GM21529 (cell line): ENCODE measurements at regions not wholly inside any gene's neighbourhood (a gene's known extent, or its start where the extent isn't known, plus 50 kb on each side); places are given as distances from the start of the nearest gene placed in this dataset.

Source experiments
- ATAC-seq: cut with Tn5 transposase; IDR thresholded peaks from one replicate; pipeline ENCODE4 v1.9.1; 2021; ENCODE audit not compliant: unreplicated experiment

DNA sequence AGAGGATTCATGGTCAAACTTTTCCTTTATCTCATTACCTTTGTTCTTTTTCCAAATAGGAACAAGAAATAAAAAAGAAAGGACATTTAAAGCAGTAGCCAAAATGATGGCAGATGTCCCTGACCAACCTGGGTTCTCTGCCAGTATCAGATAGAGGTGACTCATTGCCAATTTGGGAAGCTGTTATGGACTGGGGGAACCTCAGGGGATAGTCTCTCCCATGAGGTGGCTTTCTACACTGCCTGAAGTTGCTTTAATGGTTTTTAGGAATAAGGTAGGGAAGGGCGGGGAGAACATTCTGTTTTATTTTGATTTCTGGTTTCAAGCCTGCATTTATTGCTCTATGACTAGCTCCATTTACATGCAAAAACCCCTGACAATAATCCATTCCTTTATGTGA is 457.9 kb upstream of the TPK1 start:
- no peak for ATAC-seq

- ATAC-seq, result no peak
These were observed 457.4 kb upstream of the TPK1 start for GRCh38 chr7:145293228-145293701.

GRCh38 chr7:145289384-145289783 is 453.5 kb upstream of the TPK1 start:
- ATAC-seq, result no peak

DNA sequence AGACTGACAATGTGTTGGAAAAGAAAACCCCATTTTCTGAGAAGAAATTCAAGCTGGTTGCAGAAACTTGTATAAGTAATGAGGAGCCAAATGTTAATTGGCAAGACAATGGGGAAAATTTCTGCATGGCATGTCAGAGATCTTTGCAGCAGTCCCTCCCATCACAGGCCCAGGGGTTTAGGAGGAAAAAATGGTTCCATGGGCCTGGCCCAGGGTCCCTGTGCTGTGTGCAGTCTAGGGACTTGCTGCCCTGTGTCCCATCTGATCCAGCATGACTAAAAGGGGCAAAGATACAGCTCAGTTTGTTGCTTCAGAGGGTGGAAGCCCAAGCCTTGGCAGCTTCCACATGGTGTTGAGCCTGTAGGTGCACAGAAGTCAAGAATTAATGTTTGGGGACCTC is 440.3 kb upstream of the TPK1 start:
- ATAC-seq, result no peak

GRCh38 chr7:145269418-145270161 is 433.7 kb upstream of the TPK1 start:
- ATAC-seq, result no peak

DNA sequence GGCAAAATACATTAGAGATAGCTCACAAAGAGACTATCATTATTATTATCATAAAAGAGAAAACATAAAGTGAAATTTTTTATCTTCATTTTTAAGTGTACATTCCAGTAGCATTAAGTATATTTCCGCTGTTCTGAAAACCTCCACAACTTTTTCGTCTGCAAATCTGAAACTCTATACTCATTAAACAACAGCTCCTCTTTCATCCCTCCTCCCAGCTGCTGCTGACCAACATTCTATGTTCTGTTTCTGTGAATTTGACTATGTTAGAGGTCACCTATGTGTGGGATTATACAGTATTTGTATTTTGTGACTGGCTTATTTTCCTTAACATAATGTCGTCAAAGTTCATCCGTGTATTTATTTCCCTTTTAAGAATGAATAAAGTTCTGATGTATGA is 429.3 kb upstream of the TPK1 start:
- no peak for ATAC-seq

DNA sequence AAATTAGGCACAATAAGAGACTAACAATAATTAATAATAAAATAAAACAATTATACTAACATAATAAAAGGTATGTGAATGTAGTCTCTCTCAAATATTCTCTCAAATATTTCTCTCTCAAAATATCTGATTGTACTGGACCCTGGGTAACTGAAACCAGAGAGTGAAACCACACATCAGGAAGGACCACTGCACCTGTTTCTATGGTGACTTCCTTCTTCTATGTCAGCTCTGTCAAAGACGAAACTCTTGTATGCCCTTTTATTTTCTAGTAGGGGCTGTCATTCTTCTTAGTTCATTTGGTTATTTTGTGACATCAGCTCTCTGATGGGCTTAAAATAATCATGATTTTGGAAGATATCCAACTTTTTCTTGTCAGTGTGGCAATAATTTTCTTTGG is 428.0 kb upstream of the TPK1 start:
- ATAC-seq, result peak; percentile 78

DNA sequence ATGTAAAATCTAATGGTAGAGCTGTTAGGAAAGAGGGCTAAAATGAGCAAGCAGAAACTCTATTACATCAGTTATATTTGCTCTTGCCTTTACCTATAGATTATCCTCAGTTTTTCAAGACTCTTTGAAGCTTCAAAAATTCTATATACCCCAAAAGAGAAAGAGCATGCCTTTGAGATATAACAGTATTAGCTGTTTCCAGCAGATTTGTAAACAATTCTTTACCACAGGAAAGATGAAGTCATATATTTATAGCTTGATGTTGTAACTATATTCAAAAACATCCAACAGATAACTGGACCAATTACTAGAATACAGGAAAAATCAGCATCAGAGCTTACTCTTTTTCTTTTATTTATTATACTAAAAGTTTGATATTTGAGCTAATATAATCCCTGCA is 416.2 kb upstream of the TPK1 start:
- no peak for ATAC-seq

DNA sequence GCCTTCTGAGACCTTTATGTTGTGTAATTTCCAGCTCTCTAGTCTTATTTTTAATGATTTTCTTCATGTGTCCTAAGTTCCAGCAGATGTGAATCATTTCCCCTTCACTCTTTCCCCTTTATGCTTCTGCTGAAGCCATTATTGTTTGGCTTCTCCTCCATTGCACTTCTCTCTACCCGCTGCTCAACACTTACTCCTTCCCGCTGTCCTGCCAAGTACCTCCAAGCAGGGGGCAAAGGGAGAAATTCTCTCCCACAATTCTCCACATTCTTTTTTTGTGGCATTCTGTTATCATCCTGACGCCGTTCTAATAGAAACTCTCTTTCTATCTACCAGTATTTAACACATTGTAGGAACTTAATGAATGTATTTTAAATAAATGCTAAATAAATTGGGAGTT is 388.9 kb upstream of the TPK1 start:
- no peak for ATAC-seq

GRCh38 chr7:145219461-145219860 is 383.6 kb upstream of the TPK1 start:
- no peak for ATAC-seq

- no peak for ATAC-seq
These were observed 381.0 kb upstream of the TPK1 start for GRCh38 chr7:145216866-145217265.

- ATAC-seq, result no peak
These were observed 376.2 kb upstream of the TPK1 start for GRCh38 chr7:145212050-145212449.

DNA sequence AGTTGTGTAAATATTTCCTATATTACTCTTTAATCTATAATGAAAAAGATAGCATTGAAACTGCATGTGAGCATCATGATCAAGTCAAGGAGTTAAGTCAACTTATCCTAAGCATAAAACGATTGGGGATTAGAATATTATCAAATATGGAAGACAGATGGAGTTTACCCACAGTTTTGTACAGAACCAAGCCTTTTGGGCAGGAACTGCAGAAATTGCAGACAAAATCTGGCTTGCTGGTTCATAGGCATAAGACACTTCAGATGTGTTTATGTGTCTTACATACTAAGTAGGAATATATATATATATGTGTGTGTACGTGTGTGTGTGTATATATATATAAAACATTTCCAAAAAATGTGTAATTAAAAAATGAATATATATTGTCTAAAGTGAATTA is 375.4 kb upstream of the TPK1 start:
- no peak for ATAC-seq

- no peak for ATAC-seq
These were observed 358.1 kb upstream of the TPK1 start for GRCh38 chr7:145193951-145194350.

DNA sequence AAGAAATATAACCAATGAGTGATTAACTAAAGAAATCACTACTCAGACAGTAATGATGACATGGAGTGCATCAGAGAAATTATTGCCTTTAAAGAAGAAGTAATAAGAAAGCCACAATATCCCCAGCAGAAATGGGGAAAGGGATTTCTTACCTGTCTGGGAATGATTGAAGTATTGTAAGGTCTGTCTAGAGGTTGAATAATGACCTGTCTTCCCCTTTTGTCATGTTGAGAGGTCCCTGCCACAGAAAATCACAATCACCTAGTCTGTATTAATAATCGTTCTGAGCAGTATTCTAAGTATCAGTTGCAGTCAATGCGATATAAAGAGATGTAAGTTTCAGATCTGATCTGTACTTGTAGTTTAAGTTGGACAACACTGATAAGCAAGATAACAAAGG is 349.1 kb upstream of the TPK1 start:
- ATAC-seq, result no peak

DNA sequence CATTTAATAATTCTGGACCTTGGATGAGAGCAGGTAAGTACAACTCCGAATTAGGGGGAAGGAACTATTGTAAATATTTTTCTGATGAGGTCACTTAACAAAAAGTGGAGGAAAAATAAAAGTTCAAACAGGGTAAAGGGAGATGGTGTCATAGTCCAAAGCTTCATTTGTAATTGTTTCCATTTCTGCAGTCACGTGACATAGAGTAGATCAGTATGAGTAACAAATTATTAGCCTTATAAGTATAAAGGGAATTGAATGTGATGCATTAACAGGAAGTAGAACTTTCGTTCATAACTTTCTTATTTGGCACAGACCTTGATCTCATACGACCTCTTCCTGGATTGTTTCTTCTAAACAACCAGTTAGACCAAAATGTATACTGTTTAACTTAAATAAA is 347.2 kb upstream of the TPK1 start:
- ATAC-seq, result no peak

GRCh38 chr7:145175366-145175765 is 339.5 kb upstream of the TPK1 start:
- no peak for ATAC-seq

GRCh38 chr7:145169908-145170307 is 334.1 kb upstream of the TPK1 start:
- no peak for ATAC-seq

DNA sequence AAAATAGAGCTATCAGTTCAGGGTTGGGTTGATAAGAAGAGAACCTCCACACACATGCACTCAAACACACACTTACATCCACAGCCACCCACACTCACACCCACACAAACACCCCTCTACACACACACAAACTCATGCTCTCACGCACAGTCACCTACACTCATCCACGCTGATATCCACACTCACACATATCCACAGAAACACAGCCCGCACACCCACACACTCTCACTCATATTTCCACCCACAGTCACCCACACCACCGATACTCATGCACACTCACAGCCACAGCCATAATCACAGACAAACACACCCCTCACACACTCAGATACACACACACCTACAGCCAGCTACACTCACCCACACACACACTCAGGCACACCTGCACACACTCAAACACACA is 333.0 kb upstream of the TPK1 start:
- no peak for ATAC-seq

DNA sequence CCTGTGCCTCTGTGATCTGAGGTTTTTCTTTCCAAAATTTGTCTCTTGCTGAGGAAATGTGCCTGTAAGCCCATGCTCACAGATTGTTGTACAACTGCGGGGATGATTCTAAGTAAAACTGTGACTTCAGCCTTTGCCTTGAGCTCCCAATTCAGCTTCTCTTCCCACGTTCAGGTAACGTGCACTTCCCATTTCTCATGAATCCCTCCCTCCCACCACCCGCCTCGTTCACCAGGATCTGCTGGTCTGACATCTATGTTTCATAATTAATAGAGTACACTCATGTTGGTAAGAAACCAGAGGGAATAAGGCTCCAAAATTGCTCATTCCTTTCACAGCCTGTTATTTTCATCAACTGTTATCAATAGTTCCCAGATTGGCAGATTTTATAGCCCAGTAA is 332.6 kb upstream of the TPK1 start:
- ATAC-seq, result no peak

- ATAC-seq, result no peak
These were observed 321.0 kb upstream of the TPK1 start for GRCh38 chr7:145156834-145157233.

DNA sequence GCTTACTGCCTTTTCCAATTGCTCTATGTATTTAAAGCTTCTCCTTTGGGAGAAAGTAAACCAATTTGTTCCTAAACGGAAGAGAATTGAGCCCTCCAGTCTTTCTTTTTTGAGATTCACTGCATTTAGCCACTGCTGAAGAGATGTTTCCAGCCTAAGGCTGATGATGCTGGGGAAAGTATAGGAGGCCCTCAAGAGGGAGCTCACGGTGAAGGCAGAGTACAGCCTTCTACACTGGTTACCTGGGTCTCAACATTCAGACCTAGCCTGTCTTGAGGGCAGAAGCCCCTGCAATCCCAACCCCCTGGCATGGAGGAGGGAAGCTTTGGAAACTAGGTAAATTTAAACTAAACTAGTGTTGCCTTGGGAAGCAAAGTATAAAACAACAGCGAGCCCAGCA is 316.7 kb upstream of the TPK1 start:
- ATAC-seq, result no peak

DNA sequence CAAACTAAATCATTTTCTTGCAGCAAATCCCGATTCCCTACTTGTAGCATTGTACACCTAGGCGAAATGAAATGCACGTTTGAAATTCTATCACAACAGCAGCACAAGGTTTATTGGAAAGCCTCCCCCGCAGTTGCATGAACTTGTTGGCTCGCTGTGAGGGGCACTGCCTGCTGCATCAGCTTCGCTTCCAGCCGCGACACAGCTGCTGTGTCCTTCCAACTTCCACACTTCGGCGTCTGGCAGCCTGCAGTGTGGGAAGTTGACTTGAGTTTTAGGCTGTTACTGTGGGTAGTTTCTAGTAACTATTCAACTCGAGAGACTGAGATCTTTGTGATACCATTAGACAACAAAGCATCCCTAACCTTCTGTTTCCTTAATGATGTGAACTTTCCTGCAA is 315.8 kb upstream of the TPK1 start:
- ATAC-seq, result no peak
